ENCODE measurements at regions not wholly inside any gene's neighbourhood (a gene's known extent, or its start where the extent isn't known, plus 50 kb on each side); places are given as distances from the start of the nearest gene placed in this dataset.
"Not testable (repeated sequence)": the region's sequence is repeated elsewhere in the genome, so short reads cannot be mapped to it uniquely, and the experiment has no call there.

DNA sequence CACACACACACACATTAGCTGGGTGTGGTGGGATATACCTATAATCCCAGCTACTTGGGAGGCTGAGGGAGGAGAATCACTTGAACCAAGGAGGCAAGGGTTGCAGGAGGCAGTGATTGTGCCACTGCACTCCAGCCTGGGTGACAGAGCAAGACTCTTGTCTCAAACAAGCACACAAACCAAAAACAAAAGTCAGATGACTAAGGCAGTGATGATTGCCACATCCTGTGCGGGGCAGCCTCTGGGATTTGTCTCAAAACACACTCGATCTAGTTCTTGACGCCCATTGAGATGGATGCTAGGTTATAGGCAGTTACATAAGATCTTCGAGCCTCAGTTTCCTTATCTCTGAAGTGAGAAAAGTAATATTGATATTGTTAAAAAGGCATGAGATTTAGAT lies 57.8 kb upstream of the NBPF8 start:
- POLR2A ChIA-PET; H3K36me3 ChIP-seq (ENCODE audit: insufficient read depth, low read length); H3K4me1 ChIP-seq (ENCODE audit: insufficient read depth, low read length); H3K27me3 ChIP-seq (ENCODE audit: insufficient read depth, low read length, poor library complexity, severe bottlenecking); CTCF ChIA-PET; H3K27me3 Mint-ChIP-seq; H3K27ac ChIP-seq (ENCODE audit: low read depth, low read length); H3K9me3 Mint-ChIP-seq; H3K36me3 Mint-ChIP-seq; H3K4me3 ChIP-seq (ENCODE audit: low read length); H3K9me3 ChIP-seq (ENCODE audit: low read length): not testable (repeated sequence)
- DNase-seq = peak; percentile 38 to 79 (median 72)
- Mint-ChIP-seq H3K4me1 (peaks cover 8 to 12% (median 10%) of the 10 kb centered on the region in 3 donors), H3K4me3 (peak overlapping the region in 3 of 7 donors; percentile 19 to 38 (median 36)), H3K27ac (peak overlapping the region in 7 of 8 donors; percentile 61 to 89 (median 78))

GRCh38 chr1:120356170-120356569 lies 58.7 kb upstream of the NBPF8 start:
- H3K27ac ChIP-seq (ENCODE audit: low read depth, low read length); H3K4me3 Mint-ChIP-seq; H3K27me3 Mint-ChIP-seq; H3K4me3 ChIP-seq (ENCODE audit: low read length); H3K36me3 Mint-ChIP-seq; H3K27me3 ChIP-seq (ENCODE audit: insufficient read depth, low read length, poor library complexity, severe bottlenecking); H3K36me3 ChIP-seq (ENCODE audit: insufficient read depth, low read length); CTCF ChIA-PET; H3K9me3 ChIP-seq (ENCODE audit: low read length); H3K4me1 ChIP-seq (ENCODE audit: insufficient read depth, low read length); POLR2A ChIA-PET; H3K9me3 Mint-ChIP-seq: not testable (repeated sequence)
- H3K27ac Mint-ChIP-seq = peak overlapping the region in 1 of 8 donors; percentile 74
- DNase-seq = peak in 1 of 5 donors; percentile 16
- H3K4me1 Mint-ChIP-seq = peaks cover 8 to 12% (median 10%) of the 10 kb centered on the region in 3 donors

GRCh38 chr1:120354618-120355184 lies 60.1 kb upstream of the NBPF8 start:
- H3K36me3 ChIP-seq (ENCODE audit: insufficient read depth, low read length); POLR2A ChIA-PET: not testable (repeated sequence)
- H3K27ac ChIP-seq (ENCODE audit: low read depth, low read length) = peak overlapping the region; percentile 75

GRCh38 chr1:120342231-120343073 lies 72.4 kb upstream of the NBPF8 start:
- H3K36me3 ChIP-seq (ENCODE audit: insufficient read depth, low read length); POLR2A ChIA-PET; H3K27me3 ChIP-seq (ENCODE audit: insufficient read depth, low read length, poor library complexity, severe bottlenecking); CTCF ChIA-PET; H3K4me1 Mint-ChIP-seq; H3K27me3 Mint-ChIP-seq; H3K4me1 ChIP-seq (ENCODE audit: insufficient read depth, low read length); H3K9me3 ChIP-seq (ENCODE audit: low read length); H3K36me3 Mint-ChIP-seq; H3K9me3 Mint-ChIP-seq; H3K4me3 ChIP-seq (ENCODE audit: low read length): not testable (repeated sequence)
- peak overlapping the region; percentile 38 for H3K27ac ChIP-seq (ENCODE audit: low read depth, low read length)
- H3K4me3 Mint-ChIP-seq = peak overlapping the region; percentile 37 to 94 (median 80)
- peak overlapping the region; percentile 43 to 99 (median 88) for H3K27ac Mint-ChIP-seq
- DNase-seq = peak in 4 of 5 donors; percentile 5 to 57 (median 34)

More at GRCh38 chr1:120354618-120355184, 60.1 kb upstream of the NBPF8 start:
- H3K9me3 Mint-ChIP-seq; CTCF ChIA-PET; H3K9me3 ChIP-seq (ENCODE audit: low read length); H3K27me3 Mint-ChIP-seq; H3K4me1 ChIP-seq (ENCODE audit: insufficient read depth, low read length); H3K36me3 Mint-ChIP-seq; H3K27me3 ChIP-seq (ENCODE audit: insufficient read depth, low read length, poor library complexity, severe bottlenecking); H3K4me1 Mint-ChIP-seq: not testable (repeated sequence)
- H3K27ac Mint-ChIP-seq = peak overlapping the region; percentile 97 to 100 (median 100)
- H3K4me3 ChIP-seq (ENCODE audit: low read length) = peak overlapping the region; percentile 32
- peak; percentile 34 to 83 (median 68) for DNase-seq
- peak overlapping the region; percentile 84 to 98 (median 90) for H3K4me3 Mint-ChIP-seq

- H3K27me3 ChIP-seq (ENCODE audit: insufficient read depth, low read length, poor library complexity, severe bottlenecking); CTCF ChIA-PET; POLR2A ChIA-PET; H3K9me3 ChIP-seq (ENCODE audit: low read length); H3K4me1 ChIP-seq (ENCODE audit: insufficient read depth, low read length); H3K36me3 Mint-ChIP-seq; H3K36me3 ChIP-seq (ENCODE audit: insufficient read depth, low read length); H3K27me3 Mint-ChIP-seq; H3K9me3 Mint-ChIP-seq; H3K4me1 Mint-ChIP-seq: not testable (repeated sequence)
- H3K4me3 Mint-ChIP-seq = peak overlapping the region; percentile 84 to 96 (median 87)
- peak overlapping the region; percentile 85 to 98 (median 94) for H3K27ac Mint-ChIP-seq
- DNase-seq = peak in 2 of 5 donors; percentile 31 to 41
- Histone ChIP-seq H3K27ac (ENCODE audit: low read depth, low read length) (peak overlapping the region; percentile 59), H3K4me3 (ENCODE audit: low read length) (peak overlapping the region; percentile 39)
Observed at GRCh38 chr1:120341756-120342155, 73.1 kb upstream of the NBPF8 start.

GRCh38 chr1:120340838-120341751 lies 73.7 kb upstream of the NBPF8 start:
- peak overlapping the region; percentile 59 for H3K27ac ChIP-seq (ENCODE audit: low read depth, low read length)
- CTCF ChIA-PET; H3K9me3 Mint-ChIP-seq; H3K4me1 ChIP-seq (ENCODE audit: insufficient read depth, low read length); H3K27me3 Mint-ChIP-seq; H3K4me1 Mint-ChIP-seq; H3K36me3 Mint-ChIP-seq; H3K36me3 ChIP-seq (ENCODE audit: insufficient read depth, low read length); H3K4me3 ChIP-seq (ENCODE audit: low read length); POLR2A ChIA-PET; H3K27me3 ChIP-seq (ENCODE audit: insufficient read depth, low read length, poor library complexity, severe bottlenecking); H3K9me3 ChIP-seq (ENCODE audit: low read length): not testable (repeated sequence)
- peak; percentile 45 to 91 (median 79) for DNase-seq
- H3K4me3 Mint-ChIP-seq = peak overlapping the region; percentile 82 to 96 (median 87)
- peak overlapping the region; percentile 85 to 98 (median 94) for H3K27ac Mint-ChIP-seq

- H3K36me3 ChIP-seq (ENCODE audit: insufficient read depth, low read length); CTCF ChIA-PET; H3K4me1 Mint-ChIP-seq; POLR2A ChIA-PET; H3K4me3 ChIP-seq (ENCODE audit: low read length); H3K27ac ChIP-seq (ENCODE audit: low read depth, low read length); H3K9me3 ChIP-seq (ENCODE audit: low read length); H3K4me1 ChIP-seq (ENCODE audit: insufficient read depth, low read length); H3K27me3 ChIP-seq (ENCODE audit: insufficient read depth, low read length, poor library complexity, severe bottlenecking); H3K27ac Mint-ChIP-seq; DNase-seq; H3K9me3 Mint-ChIP-seq; H3K36me3 Mint-ChIP-seq; H3K27me3 Mint-ChIP-seq; H3K4me3 Mint-ChIP-seq: not testable (repeated sequence)
Observed at GRCh38 chr1:120315738-120316137, 99.1 kb upstream of the NBPF8 start.

GRCh38 chr1:120311930-120312329 lies 102.9 kb upstream of the NBPF8 start:
- H3K27ac ChIP-seq (ENCODE audit: low read depth, low read length); H3K27me3 ChIP-seq (ENCODE audit: insufficient read depth, low read length, poor library complexity, severe bottlenecking); H3K36me3 ChIP-seq (ENCODE audit: insufficient read depth, low read length); H3K27me3 Mint-ChIP-seq; H3K4me1 Mint-ChIP-seq; DNase-seq; H3K4me1 ChIP-seq (ENCODE audit: insufficient read depth, low read length); H3K4me3 Mint-ChIP-seq; H3K4me3 ChIP-seq (ENCODE audit: low read length); CTCF ChIA-PET; H3K36me3 Mint-ChIP-seq; H3K9me3 Mint-ChIP-seq; H3K27ac Mint-ChIP-seq; H3K9me3 ChIP-seq (ENCODE audit: low read length); POLR2A ChIA-PET: not testable (repeated sequence)
